GM18508 (cell line): ENCODE measurements at regions not wholly inside any gene's neighbourhood (a gene's known extent, or its start where the extent isn't known, plus 50 kb on each side); places are given as distances from the start of the nearest gene placed in this dataset.

Source experiments
- ATAC-seq: cut with Tn5 transposase; IDR thresholded peaks from one replicate; pipeline ENCODE4 v1.9.1; 2021; ENCODE audit warnings: moderate number of reproducible peaks; ENCODE audit not compliant: insufficient read depth, unreplicated experiment

- no peak for ATAC-seq
These were observed 109.9 kb upstream of the GAP43 start for GRCh38 chr3:115513416-115513800.

- ATAC-seq: no peak
These were observed 105.8 kb upstream of the GAP43 start for GRCh38 chr3:115517457-115518050.

- no peak for ATAC-seq
These were observed 105.0 kb upstream of the GAP43 start for GRCh38 chr3:115518100-115518852.

GRCh38 chr3:115520241-115520640 is 103.1 kb upstream of the GAP43 start:
- no peak for ATAC-seq

GRCh38 chr3:115520651-115521245 is 102.6 kb upstream of the GAP43 start:
- ATAC-seq: no peak

- no peak for ATAC-seq
These were observed 99.9 kb upstream of the GAP43 start for GRCh38 chr3:115523458-115523857.

- ATAC-seq: no peak
These were observed 98.8 kb upstream of the GAP43 start for GRCh38 chr3:115524549-115524948.

GRCh38 chr3:115525731-115526130 is 97.6 kb upstream of the GAP43 start:
- ATAC-seq: no peak

- ATAC-seq: no peak
These were observed 90.1 kb upstream of the GAP43 start for GRCh38 chr3:115533218-115533617.

- ATAC-seq: no peak
These were observed 87.1 kb upstream of the GAP43 start for GRCh38 chr3:115536171-115536570.

GRCh38 chr3:115537669-115538068 is 85.6 kb upstream of the GAP43 start:
- ATAC-seq: no peak

GRCh38 chr3:115547207-115547606 is 76.1 kb upstream of the GAP43 start:
- ATAC-seq: no peak

GRCh38 chr3:115548611-115549010 is 74.7 kb upstream of the GAP43 start:
- ATAC-seq: no peak

GRCh38 chr3:115549071-115549470 is 74.2 kb upstream of the GAP43 start:
- ATAC-seq: no peak

- no peak for ATAC-seq
These were observed 73.0 kb upstream of the GAP43 start for GRCh38 chr3:115550285-115550761.

GRCh38 chr3:115551016-115551415 is 72.3 kb upstream of the GAP43 start:
- ATAC-seq: no peak

- ATAC-seq: no peak
These were observed 71.3 kb upstream of the GAP43 start for GRCh38 chr3:115552007-115552406.

- ATAC-seq: no peak
These were observed 69.4 kb upstream of the GAP43 start for GRCh38 chr3:115553796-115554486.

- ATAC-seq: no peak
These were observed 68.9 kb upstream of the GAP43 start for GRCh38 chr3:115554487-115554807.

- ATAC-seq: no peak
These were observed 60.6 kb upstream of the GAP43 start for GRCh38 chr3:115562636-115563267.

- no peak for ATAC-seq
These were observed 59.3 kb upstream of the GAP43 start for GRCh38 chr3:115563984-115564383.
